GM06990 (cell line): ENCODE measurements at regions not wholly inside any gene's neighbourhood (a gene's known extent, or its start where the extent isn't known, plus 50 kb on each side); places are given as distances from the start of the nearest gene placed in this dataset.

Source experiments
- DNase-seq: peaks from one replicate; pipeline ENCODE4 v3.0.0-alpha.2; 2011; ENCODE audit not compliant: insufficient read length; ENCODE audit errors: extremely low read depth
- H3K27me3 ChIP-seq: replicated peaks from 2 replicates; pipeline ENCODE4 v1.6.0; 2011; ENCODE audit warnings: low read length; ENCODE audit not compliant: control insufficient read depth, insufficient read depth
- H3K36me3 ChIP-seq: 2 replicates; pipeline ENCODE4 v1.5.1; 2011; ENCODE audit warnings: low read length; ENCODE audit not compliant: control insufficient read depth, insufficient read depth
- H3K4me3 ChIP-seq: replicated peaks from 2 replicates; pipeline ENCODE4 v1.5.1; 2011; ENCODE audit warnings: low read depth, mild to moderate bottlenecking, control low read depth, low read length
- CTCF ChIP-seq: IDR thresholded peaks from 2 replicates; pipeline ENCODE4 v1.5.1; 2011; ENCODE audit warnings: low read length, control low read depth, mild to moderate bottlenecking, inconsistent platforms; ENCODE audit not compliant: insufficient read depth, poor library complexity, severe bottlenecking

GRCh38 chr10:2908851-2909630 lies 158.3 kb upstream of the PFKP start:
- TF ChIP-seq CTCF = no peak
- no peaks in the 10 kb centered on the region for H3K36me3 ChIP-seq
- no peak for DNase-seq
- no peak overlapping the region for H3K4me3 ChIP-seq
- H3K27me3 ChIP-seq = no peaks in the 10 kb centered on the region; the same call in 1 of the 2 replicates

GRCh38 chr10:2906974-2907373 lies 160.4 kb upstream of the PFKP start:
- DNase-seq = no peak
- TF ChIP-seq CTCF = no peak

GRCh38 chr10:2905851-2906250 lies 161.5 kb upstream of the PFKP start:
- no peak for DNase-seq
- no peaks in the 10 kb centered on the region for H3K36me3 ChIP-seq
- H3K27me3 ChIP-seq = no peaks in the 10 kb centered on the region
- no peak for TF ChIP-seq CTCF
- H3K4me3 ChIP-seq = no peak overlapping the region

More at GRCh38 chr10:2906974-2907373, 160.4 kb upstream of the PFKP start:
- Histone ChIP-seq H3K4me3 (no peak overlapping the region), H3K27me3 (no peaks in the 10 kb centered on the region), H3K36me3 (no peaks in the 10 kb centered on the region)

GRCh38 chr10:2900530-2900929 lies 166.8 kb upstream of the PFKP start:
- no peak for DNase-seq
- Histone ChIP-seq H3K4me3 (no peak overlapping the region), H3K27me3 (no peaks in the 10 kb centered on the region; the same call in 1 of the 2 replicates), H3K36me3 (no peaks in the 10 kb centered on the region)
- no peak for TF ChIP-seq CTCF

GRCh38 chr10:2899246-2899951 lies 167.9 kb upstream of the PFKP start:
- TF ChIP-seq CTCF = no peak
- Histone ChIP-seq H3K4me3 (no peak overlapping the region), H3K36me3 (no peaks in the 10 kb centered on the region), H3K27me3 (no peaks in the 10 kb centered on the region; the same call in 1 of the 2 replicates)
- DNase-seq = no peak

- Histone ChIP-seq H3K27me3 (no peaks in the 10 kb centered on the region; the same call in 1 of the 2 replicates), H3K36me3 (no peaks in the 10 kb centered on the region), H3K4me3 (no peak overlapping the region)
- no peak for TF ChIP-seq CTCF
- no peak for DNase-seq
Observed at GRCh38 chr10:2898509-2898860, 168.9 kb upstream of the PFKP start.
